T1000 (cell line): ENCODE measurements at regions not wholly inside any gene's neighbourhood (a gene's known extent, or its start where the extent isn't known, plus 50 kb on each side); places are given as distances from the start of the nearest gene placed in this dataset.

Experiments
- DNase-seq: peaks from one replicate; lab custom pipeline; 2025; ENCODE audit warnings: mixed read lengths; lab: John Stamatoyannopoulos, UW

DNA sequence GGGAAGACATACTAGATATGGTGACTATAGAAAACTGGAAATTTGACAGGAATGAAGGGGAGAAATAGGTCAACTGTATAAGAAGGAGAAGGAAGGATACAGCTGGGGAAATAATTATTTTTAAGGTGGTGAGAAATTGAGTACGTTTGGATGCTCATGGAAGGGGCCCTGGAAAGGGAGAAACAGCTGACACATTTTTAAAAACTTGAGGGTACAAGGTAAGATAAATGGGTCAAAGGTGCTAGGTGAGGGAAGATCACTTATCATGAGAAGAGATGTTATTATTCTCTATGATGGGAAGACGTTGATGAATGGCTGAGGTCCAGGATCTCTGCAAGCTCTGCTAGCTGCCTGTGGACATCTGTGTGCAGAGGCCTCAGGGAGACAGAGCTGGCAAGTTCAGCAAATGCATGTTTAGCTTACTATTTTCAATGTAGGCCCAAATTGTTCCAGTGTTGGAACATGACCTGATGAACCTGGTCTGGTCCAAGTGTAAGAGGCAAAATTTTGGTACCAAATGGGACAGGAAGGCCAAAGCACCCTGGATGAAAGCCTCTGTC, 181.7 kb downstream of the MTRR start:
- no peak for DNase-seq

DNA sequence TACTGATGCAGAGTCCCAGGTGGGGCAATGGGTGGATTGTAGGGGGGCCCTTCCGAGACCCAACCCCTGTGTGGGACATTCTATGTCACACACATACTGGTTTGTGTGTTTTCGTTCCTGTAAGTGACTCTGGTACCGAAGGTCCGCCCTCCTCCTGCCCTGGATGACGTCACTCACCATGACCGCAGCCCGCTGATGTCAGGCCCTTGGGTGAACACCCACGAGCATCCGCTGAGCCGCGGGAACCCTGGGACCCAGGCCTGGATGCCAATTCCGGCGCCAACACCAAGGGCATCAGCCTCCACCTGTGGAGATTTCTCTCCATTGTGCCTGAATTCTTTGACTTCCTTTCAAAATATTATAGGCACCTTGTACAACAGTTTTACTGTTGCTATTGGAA, 184.3 kb downstream of the MTRR start:
- no peak for DNase-seq

GRCh38 chr5:8057769-8058168, 188.8 kb downstream of the MTRR start:
- no peak for DNase-seq

- DNase-seq, result no peak
These were observed 189.8 kb downstream of the MTRR start for GRCh38 chr5:8058616-8059190.

DNA sequence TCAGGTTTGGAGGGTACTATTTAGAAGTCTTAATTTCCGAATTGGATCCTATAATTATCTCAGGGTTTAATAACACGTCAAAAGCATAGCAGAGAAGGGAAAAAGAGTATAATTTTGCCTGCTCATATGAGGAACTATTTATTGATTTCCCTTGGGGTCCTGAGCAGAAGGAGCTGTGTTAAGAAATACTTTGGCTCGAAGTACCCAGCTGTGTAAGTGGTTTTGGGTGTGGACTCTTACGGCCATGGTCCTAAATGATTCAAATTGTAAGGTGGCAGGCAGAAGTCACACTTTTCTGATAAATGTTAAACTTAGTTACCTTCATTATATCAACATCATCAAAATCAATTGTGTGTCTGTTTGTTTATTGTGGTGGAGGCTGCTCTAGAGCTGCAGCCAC, 190.4 kb downstream of the MTRR start:
- no peak for DNase-seq

- no peak for DNase-seq
These were observed 191.4 kb downstream of the MTRR start for GRCh38 chr5:8060235-8060952.

- no peak for DNase-seq
These were observed 192.0 kb downstream of the MTRR start for GRCh38 chr5:8060953-8061429.

DNA sequence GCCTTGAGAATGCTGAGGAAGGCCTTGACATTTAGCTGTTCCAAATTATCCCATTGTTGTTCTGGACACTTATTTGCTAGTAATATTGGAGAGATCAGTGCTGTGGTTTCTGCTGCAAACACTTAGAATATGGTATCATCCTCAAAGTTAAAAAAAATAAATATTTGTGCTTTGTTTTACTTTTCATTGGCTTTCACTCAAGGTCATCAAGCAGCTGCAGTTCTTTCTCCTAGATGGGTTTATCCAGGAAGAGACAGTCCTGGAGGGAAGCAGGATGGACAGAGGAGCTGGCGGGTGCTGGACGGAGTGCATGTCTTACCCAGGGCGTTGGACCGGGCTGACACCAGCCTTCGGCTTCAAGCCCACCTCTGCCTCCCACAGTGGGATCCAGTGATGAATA, 193.6 kb downstream of the MTRR start:
- no peak for DNase-seq

DNA sequence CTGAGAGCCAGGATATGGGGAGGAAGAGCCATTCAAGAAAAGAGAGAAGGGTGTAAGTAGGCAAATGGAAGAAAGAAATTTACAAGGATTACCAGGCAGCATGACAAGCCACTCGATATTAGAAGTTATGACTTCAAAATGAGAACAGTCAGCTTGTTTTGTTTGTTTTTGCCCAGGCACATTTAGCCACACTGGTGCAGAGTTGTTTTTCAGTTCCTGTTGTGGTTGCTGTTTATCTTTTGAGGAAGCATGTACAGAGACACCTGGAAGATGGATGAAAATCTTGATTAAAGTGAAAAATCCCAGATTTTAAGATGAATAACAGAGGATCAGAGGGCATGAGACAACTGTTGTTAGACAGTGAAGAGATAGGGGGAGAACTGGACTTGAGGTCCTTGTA, 199.1 kb downstream of the MTRR start:
- DNase-seq, result no peak

DNA sequence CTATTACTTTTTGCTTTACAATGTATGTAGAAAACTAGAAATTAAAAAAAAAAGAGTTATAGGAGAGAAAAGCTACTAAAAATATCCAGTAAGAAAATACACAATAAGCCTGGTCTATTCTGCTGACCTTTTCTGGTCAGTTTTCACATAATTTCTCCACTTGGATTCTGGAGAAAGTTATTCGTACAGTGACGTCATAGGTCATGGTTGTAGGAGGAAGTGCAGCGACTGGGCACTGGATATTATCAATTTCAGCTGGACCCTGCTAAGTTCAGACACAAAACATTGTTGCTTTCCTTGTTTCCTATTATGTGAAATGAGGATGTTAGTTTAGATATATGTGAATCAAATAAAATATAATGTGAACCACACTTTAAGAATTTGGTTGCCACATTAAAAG, 201.2 kb downstream of the MTRR start:
- DNase-seq, result no peak

DNA sequence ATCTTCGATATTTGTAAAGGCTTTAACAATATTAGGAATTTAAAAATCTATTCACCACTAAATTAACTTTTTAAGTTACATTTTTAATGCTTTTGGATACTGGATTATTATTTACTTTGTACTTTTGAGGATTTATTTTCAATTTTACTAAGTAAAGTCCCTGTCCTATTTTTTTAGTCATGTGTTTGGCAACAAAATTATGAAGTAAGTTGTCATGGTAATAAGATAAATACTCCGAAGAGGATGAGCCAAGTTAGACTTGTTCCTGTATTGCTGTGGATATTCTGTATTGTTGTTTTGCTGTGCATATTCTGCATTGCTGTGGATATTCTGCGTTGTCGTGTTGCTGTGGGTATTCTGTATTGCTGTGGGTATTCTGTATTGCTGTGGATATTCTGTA, 210.1 kb downstream of the MTRR start:
- no peak for DNase-seq

- no peak for DNase-seq
These were observed 212.2 kb downstream of the MTRR start for GRCh38 chr5:8081179-8081578.

DNA sequence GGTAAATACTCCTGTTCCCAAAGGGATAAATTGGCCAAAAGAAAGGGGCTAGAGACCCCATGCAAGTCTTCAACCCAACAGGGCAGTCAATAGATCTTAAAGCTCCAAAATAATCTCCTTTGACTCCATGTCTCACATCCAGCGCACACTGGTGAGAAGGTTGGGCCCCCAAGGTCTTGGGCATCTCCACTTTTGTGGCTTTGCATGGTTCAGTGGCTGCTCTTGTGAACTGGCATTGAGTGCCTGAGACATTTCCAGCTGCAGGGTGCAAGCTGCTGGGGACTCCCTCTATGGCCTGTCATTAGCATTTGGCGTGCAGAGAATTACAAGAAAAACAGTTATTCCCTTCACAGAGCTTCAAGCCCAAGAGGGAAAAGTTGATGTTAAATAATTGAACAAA, 224.7 kb downstream of the MTRR start:
- DNase-seq, result no peak

DNA sequence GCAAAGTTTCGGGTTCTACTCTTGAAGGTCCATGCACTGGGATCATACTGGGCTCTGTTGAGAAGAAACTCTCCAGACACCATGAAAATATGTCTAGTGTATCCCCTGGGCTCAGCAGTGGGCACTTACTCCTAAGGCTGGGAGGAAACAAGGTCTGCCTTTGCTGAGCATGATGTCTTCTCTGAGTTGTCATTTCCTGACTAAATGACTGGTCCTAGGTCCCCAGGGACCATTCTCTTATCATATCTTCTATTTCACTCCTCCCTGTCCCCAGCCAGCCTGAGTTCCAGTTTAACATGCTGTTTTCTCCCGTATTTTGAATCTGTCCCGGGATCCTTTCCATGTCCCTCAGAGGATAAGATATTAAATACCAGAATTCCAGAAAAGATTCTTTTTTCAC, 225.4 kb downstream of the MTRR start:
- no peak for DNase-seq

DNA sequence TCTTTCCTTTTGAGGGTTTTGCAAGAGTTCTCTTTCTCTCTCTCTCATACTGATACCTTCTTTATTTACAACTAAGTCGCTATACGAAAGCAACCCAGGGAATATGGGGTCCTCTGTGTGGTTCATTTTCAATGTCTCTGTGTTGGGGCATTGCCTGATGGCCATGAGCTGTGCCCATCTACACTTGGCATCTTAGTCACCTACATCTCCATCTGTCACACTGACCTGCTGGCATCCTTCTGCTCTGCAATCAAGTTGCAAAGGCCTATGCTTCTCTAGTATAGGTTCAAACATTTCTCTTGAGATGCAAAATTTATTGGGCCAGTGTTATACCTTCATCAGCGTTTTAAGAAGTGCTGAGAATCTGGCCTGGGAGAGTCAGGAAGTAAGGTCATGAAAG, 228.2 kb downstream of the MTRR start:
- DNase-seq, result no peak

GRCh38 chr5:8098081-8098480, 229.1 kb downstream of the MTRR start:
- no peak for DNase-seq

GRCh38 chr5:8102714-8103113, 233.8 kb downstream of the MTRR start:
- no peak for DNase-seq

GRCh38 chr5:8114597-8115266, 245.8 kb downstream of the MTRR start:
- no peak for DNase-seq

DNA sequence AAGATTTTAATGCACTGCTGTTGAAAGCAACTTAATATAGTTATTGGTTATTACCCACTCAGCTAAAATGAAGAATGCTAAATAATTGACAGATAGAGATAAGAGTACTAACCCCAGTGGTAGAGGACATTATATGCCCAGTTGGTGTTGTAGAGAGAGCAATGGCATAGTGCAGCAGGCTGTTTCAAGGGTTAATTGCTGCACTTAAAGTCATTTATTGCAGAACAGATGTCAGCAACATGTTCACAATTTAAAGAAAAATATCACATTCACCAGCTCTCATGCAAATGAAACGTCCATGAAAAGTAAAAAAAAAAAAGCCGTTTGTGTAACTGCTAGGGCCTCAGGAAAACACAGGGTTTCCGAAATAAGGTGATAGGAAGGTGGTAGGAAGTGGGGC, 254.6 kb downstream of the MTRR start:
- no peak for DNase-seq

DNA sequence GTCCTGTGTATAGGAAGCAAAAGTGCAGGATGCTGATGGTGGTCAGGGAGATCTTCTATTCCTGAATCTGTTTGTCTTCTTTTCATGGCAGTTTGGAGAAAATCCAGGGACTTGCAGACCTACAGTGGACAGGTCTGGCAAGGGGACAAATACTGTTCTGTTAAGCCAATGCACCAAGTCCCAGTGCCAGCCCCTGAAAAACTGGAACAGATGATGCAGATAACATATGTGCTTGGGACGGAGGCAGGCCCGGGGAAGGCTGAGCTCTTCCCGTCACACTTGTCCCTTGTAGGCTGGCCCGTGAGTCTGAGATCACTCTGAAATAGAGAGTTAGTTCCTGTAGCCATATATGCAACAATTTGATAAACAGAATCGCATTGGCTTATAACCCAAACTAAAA, 265.7 kb downstream of the MTRR start:
- DNase-seq, result no peak

DNA sequence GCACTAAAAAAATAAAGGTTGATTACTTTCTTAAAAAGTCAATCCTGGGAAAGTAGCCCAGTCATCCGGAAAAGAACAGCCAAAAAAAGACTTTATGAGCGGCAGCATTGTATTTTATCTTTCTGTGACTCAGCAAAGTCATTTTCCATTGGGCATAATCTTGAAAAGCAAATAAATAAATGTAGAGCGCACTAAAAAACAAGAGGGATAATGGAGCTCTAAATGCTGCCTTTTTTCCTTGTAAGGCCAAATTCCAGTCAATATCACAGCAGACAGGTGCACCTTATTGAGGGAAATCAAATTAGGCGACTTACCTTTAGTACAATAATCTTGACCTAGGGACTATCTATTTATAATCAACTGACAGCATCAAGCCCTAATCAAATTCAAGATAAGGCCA, 266.8 kb downstream of the MTRR start:
- DNase-seq, result no peak

DNA sequence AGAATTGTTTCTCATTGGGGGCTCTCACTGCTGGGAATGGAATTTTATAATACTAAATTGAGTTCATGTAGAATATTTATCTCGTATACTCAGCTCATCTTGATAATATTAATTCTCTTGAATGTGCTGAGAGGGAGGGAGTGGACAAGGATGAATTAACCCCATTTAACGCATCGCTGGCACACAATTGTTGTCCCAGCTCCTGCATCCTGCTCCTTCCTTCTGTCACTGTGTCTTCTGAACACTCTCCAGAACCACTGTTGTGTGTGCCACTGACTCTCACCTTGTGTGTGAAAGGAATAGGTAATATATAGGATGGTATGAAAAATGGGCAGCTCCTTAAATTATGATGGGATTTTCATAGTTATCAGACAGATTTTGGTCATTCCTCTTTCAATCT, 267.3 kb downstream of the MTRR start:
- DNase-seq, result no peak

- no peak for DNase-seq
These were observed 269.1 kb downstream of the MTRR start for GRCh38 chr5:8137941-8138550.
